Activated CD8-positive, alpha-beta T cell treated with anti-CD3 and anti-CD28 coated beads for 36 hours (primary cell): ENCODE measurements at regions not wholly inside any gene's neighbourhood (a gene's known extent, or its start where the extent isn't known, plus 50 kb on each side); places are given as distances from the start of the nearest gene placed in this dataset.

Experiments used
- ATAC-seq: fragments of 200-7000 bp; cut with Tn5 transposase; one replicate; pipeline ENCODE4 v1.10.0; 2021; ENCODE audit warnings: mild to moderate bottlenecking, moderate library complexity
- CTCF ChIA-PET: fragments of 350-600 bp; sonication (Branson Sonifier 250); formaldehyde crosslinking; loops from one replicate; lab custom pipeline; 2021; ENCODE audit warnings: antibody characterized with exemption; lab: Charles Lee
- POLR2A ChIA-PET: fragments of 350-600 bp; sonication (Branson Sonifier 250); formaldehyde crosslinking; loops from one replicate; lab custom pipeline; 2021; ENCODE audit warnings: antibody characterized with exemption; lab: Charles Lee
- DNase-seq: peaks from one replicate; pipeline ENCODE4 v3.0.0-alpha.2; 2020
- H3K27ac Mint-ChIP-seq: one replicate; pipeline ENCODE4 v1.8.0; 2021; ENCODE audit warnings: mild to moderate bottlenecking, mixed read lengths
- H3K27me3 Mint-ChIP-seq: one replicate; pipeline ENCODE4 v1.8.0; 2021; ENCODE audit warnings: mixed read lengths
- H3K36me3 Mint-ChIP-seq: one replicate; pipeline ENCODE4 v1.8.0; 2021; ENCODE audit warnings: low read depth, mixed read lengths
- H3K4me1 Mint-ChIP-seq: one replicate; pipeline ENCODE4 v1.8.0; 2021; ENCODE audit warnings: low read depth, mixed read lengths
- H3K4me3 Mint-ChIP-seq: one replicate; pipeline ENCODE4 v1.8.0; 2021; ENCODE audit warnings: mild to moderate bottlenecking, moderate library complexity, mixed read lengths
- H3K9me3 Mint-ChIP-seq: one replicate; pipeline ENCODE4 v1.8.0; 2021; ENCODE audit warnings: mixed read lengths
- intact Hi-C: fragments of 100-400 bp; cut with micrococcal nuclease; formaldehyde crosslinking; loops from one replicate; pipeline ENCODE4 v1.10.0; 2022
- TF ChIP-seq, protein P1 (sequence below): fragments of 200-600 bp; IDR thresholded peaks from one replicate; pipeline ENCODE4 v1.8.0; 2022; ENCODE audit warnings: antibody characterized with exemption, mild to moderate bottlenecking

- H3K27ac Mint-ChIP-seq = no peak overlapping the region
- TF ChIP-seq, protein P1, sequence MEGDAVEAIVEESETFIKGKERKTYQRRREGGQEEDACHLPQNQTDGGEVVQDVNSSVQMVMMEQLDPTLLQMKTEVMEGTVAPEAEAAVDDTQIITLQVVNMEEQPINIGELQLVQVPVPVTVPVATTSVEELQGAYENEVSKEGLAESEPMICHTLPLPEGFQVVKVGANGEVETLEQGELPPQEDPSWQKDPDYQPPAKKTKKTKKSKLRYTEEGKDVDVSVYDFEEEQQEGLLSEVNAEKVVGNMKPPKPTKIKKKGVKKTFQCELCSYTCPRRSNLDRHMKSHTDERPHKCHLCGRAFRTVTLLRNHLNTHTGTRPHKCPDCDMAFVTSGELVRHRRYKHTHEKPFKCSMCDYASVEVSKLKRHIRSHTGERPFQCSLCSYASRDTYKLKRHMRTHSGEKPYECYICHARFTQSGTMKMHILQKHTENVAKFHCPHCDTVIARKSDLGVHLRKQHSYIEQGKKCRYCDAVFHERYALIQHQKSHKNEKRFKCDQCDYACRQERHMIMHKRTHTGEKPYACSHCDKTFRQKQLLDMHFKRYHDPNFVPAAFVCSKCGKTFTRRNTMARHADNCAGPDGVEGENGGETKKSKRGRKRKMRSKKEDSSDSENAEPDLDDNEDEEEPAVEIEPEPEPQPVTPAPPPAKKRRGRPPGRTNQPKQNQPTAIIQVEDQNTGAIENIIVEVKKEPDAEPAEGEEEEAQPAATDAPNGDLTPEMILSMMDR = no peak
These were observed 154.2 kb upstream of the IL1RAPL2 start for GRCh38 chrX:104411800-104412199.

DNA sequence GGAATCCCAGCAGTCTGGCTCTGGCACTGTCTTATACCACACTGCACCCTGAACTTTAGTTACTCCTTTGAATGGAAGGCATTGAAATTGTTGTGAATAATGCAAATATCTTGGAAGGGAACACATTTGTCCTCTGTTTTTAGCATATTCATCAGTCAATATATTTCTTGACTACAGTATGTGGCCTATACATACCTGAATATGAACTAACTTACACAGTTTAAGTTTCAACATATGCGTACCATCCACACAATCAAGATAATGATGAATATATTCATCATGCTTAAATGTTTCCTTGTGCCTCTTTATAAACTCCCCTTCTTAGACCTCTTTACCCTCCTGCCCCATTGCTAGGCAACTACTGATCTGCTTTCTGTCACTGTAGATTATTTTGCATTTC is 145.7 kb upstream of the ESX1 start:
- TF ChIP-seq, protein P1 = no peak
- ChIA-PET CTCF (no interaction called here), POLR2A (no interaction called here)
- no peaks in the 10 kb centered on the region for H3K27me3 Mint-ChIP-seq
- DNase-seq (no peak), ATAC-seq (no peak)
- H3K4me1 Mint-ChIP-seq = no peaks in the 10 kb centered on the region
- H3K4me3 Mint-ChIP-seq = no peak overlapping the region
- H3K36me3 Mint-ChIP-seq = no peaks in the 10 kb centered on the region
- intact Hi-C loops = no loop called here
- H3K27ac Mint-ChIP-seq = no peak overlapping the region
- H3K9me3 Mint-ChIP-seq = no peaks in the 10 kb centered on the region

More at GRCh38 chrX:104411800-104412199, 154.2 kb upstream of the IL1RAPL2 start:
- intact Hi-C loops = no loop called here
- H3K4me3 Mint-ChIP-seq = no peak overlapping the region
- H3K4me1 Mint-ChIP-seq = no peaks in the 10 kb centered on the region
- H3K36me3 Mint-ChIP-seq = no peaks in the 10 kb centered on the region
- DNase-seq (no peak), ATAC-seq (no peak)
- H3K27me3 Mint-ChIP-seq = no peaks in the 10 kb centered on the region
- CTCF ChIA-PET = no interaction called here
- peaks cover 1% of the 10 kb centered on the region for H3K9me3 Mint-ChIP-seq
- POLR2A ChIA-PET = no interaction called here

DNA sequence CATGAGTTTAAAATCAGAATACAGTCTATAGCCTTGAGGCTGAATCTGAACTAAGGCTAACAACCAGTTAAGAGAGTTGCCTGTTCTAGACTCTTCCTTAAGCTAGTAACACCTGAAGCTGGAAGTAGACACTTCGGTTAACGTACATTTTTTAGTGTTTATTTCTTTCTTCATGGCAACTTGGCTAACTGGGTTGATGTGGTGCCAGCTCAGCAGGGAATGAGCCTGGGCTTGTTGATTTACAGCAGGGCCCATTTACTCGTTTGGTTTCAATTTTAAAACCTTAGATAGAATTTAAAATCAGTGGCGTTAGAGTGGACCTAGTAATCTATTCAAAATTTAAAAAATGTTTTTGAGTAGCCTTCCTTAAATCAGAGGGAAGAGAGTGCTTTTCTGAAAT is 137.6 kb upstream of the ESX1 start:
- H3K4me1 Mint-ChIP-seq = no peaks in the 10 kb centered on the region
- no peaks in the 10 kb centered on the region for H3K36me3 Mint-ChIP-seq
- intact Hi-C loops = no loop called here
- ChIA-PET CTCF (no interaction called here), POLR2A (no interaction called here)
- no peak overlapping the region for H3K27ac Mint-ChIP-seq
- peaks cover 2% of the 10 kb centered on the region for H3K27me3 Mint-ChIP-seq
- no peak overlapping the region for H3K4me3 Mint-ChIP-seq
- no peak for DNase-seq
- no peaks in the 10 kb centered on the region for H3K9me3 Mint-ChIP-seq
- TF ChIP-seq, protein P1 = no peak
- no peak for ATAC-seq

GRCh38 chrX:104391906-104392305 is 137.2 kb upstream of the ESX1 start:
- intact Hi-C loops = no loop called here
- ChIA-PET CTCF (interaction anchor here (0.6 kb wide), 1 partner anchor 13 kb away, joined by 3 read pairs; no protein-coding TSS in a partner anchor), POLR2A (no interaction called here)
- H3K9me3 Mint-ChIP-seq = no peaks in the 10 kb centered on the region
- H3K4me1 Mint-ChIP-seq = no peaks in the 10 kb centered on the region
- no peaks in the 10 kb centered on the region for H3K36me3 Mint-ChIP-seq
- TF ChIP-seq, protein P1 = no peak
- no peak overlapping the region for H3K27ac Mint-ChIP-seq
- peaks cover 2% of the 10 kb centered on the region for H3K27me3 Mint-ChIP-seq
- H3K4me3 Mint-ChIP-seq = no peak overlapping the region
- ATAC-seq (no peak), DNase-seq (no peak)

DNA sequence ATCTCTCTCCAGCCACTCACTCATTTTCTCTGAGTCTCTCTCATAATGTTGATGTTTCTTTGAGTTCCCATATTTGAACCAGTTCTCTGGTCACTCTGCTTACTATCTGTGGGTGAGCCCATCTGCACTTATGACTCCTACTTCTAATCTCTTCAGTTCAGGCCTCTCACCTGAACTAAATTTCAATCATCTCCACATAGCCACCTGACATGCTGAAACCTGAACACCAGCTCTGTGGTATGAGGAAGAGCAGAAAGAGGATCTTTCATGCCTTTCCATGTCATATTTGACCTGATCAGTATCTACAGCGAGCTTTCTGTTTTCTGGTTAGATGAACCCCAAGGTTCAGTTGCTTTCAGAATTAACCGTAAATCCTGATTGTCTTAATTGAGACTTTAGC is 122.2 kb upstream of the ESX1 start:
- ChIA-PET CTCF (no interaction called here), POLR2A (no interaction called here)
- DNase-seq = no peak
- Mint-ChIP-seq H3K9me3 (no peaks in the 10 kb centered on the region), H3K27me3 (peaks cover 3% of the 10 kb centered on the region), H3K4me1 (no peaks in the 10 kb centered on the region), H3K36me3 (no peaks in the 10 kb centered on the region), H3K4me3 (no peak overlapping the region), H3K27ac (no peak overlapping the region)
- TF ChIP-seq, protein P1 = no peak
- ATAC-seq = no peak
- intact Hi-C loops = no loop called here
